ENCODE measurements at regions not wholly inside any gene's neighbourhood (a gene's known extent, or its start where the extent isn't known, plus 50 kb on each side); places are given as distances from the start of the nearest gene placed in this dataset.

GRCh38 chr10:29012926-29013554 lies 275.8 kb upstream of the LYZL1 start:
- DNase-seq (ENCODE audit: low read depth in 2 of 3, low spot score in 2 of 3): no peak

- no peak for DNase-seq (ENCODE audit: low read depth in 2 of 3, low spot score in 2 of 3)
Measured at GRCh38 chr10:29021591-29021990, 267.3 kb upstream of the LYZL1 start.

GRCh38 chr10:29022513-29022912 lies 266.4 kb upstream of the LYZL1 start:
- DNase-seq (ENCODE audit: low read depth in 2 of 3, low spot score in 2 of 3): no peak

- DNase-seq (ENCODE audit: low read depth in 2 of 3, low spot score in 2 of 3): no peak
Measured at GRCh38 chr10:29023678-29024077, 265.2 kb upstream of the LYZL1 start.

GRCh38 chr10:29026065-29026797 lies 262.6 kb upstream of the LYZL1 start:
- DNase-seq (ENCODE audit: low read depth in 2 of 3, low spot score in 2 of 3): no peak

- DNase-seq (ENCODE audit: low read depth in 2 of 3, low spot score in 2 of 3): no peak
Measured at GRCh38 chr10:29026802-29027580, 261.9 kb upstream of the LYZL1 start.

GRCh38 chr10:29028486-29028885 lies 260.4 kb upstream of the LYZL1 start:
- DNase-seq (ENCODE audit: low read depth in 2 of 3, low spot score in 2 of 3): no peak

- no peak for DNase-seq (ENCODE audit: low read depth in 2 of 3, low spot score in 2 of 3)
Measured at GRCh38 chr10:29030900-29031299, 258.0 kb upstream of the LYZL1 start.

GRCh38 chr10:29032169-29032568 lies 256.7 kb upstream of the LYZL1 start:
- no peak for DNase-seq (ENCODE audit: low read depth in 2 of 3, low spot score in 2 of 3)

GRCh38 chr10:29033311-29033940 lies 255.4 kb upstream of the LYZL1 start:
- DNase-seq (ENCODE audit: low read depth in 2 of 3, low spot score in 2 of 3): no peak

GRCh38 chr10:29034592-29034991 lies 254.3 kb upstream of the LYZL1 start:
- DNase-seq (ENCODE audit: low read depth in 2 of 3, low spot score in 2 of 3): no peak

GRCh38 chr10:29035721-29036120 lies 253.1 kb upstream of the LYZL1 start:
- DNase-seq (ENCODE audit: low read depth in 2 of 3, low spot score in 2 of 3): no peak

- DNase-seq (ENCODE audit: low read depth in 2 of 3, low spot score in 2 of 3): no peak
Measured at GRCh38 chr10:29037348-29038113, 251.3 kb upstream of the LYZL1 start.

- no peak for DNase-seq (ENCODE audit: low read depth in 2 of 3, low spot score in 2 of 3)
Measured at GRCh38 chr10:29039091-29039490, 249.8 kb upstream of the LYZL1 start.

GRCh38 chr10:29039677-29040189 lies 249.1 kb upstream of the LYZL1 start:
- no peak for DNase-seq (ENCODE audit: low read depth in 2 of 3, low spot score in 2 of 3)

GRCh38 chr10:29041616-29042015 lies 247.3 kb upstream of the LYZL1 start:
- DNase-seq (ENCODE audit: low read depth in 2 of 3, low spot score in 2 of 3): no peak

GRCh38 chr10:29048506-29048905 lies 240.4 kb upstream of the LYZL1 start:
- DNase-seq (ENCODE audit: low read depth in 2 of 3, low spot score in 2 of 3): no peak

GRCh38 chr10:29050081-29050480 lies 238.8 kb upstream of the LYZL1 start:
- DNase-seq (ENCODE audit: low read depth in 2 of 3, low spot score in 2 of 3): no peak

- no peak for DNase-seq (ENCODE audit: low read depth in 2 of 3, low spot score in 2 of 3)
Measured at GRCh38 chr10:29055101-29055500, 233.8 kb upstream of the LYZL1 start.

- DNase-seq (ENCODE audit: low read depth in 2 of 3, low spot score in 2 of 3): no peak
Measured at GRCh38 chr10:29056729-29057128, 232.1 kb upstream of the LYZL1 start.

Data from hematopoietic multipotent progenitor cell (in vitro differentiated cells).